ENCODE measurements at regions not wholly inside any gene's neighbourhood (a gene's known extent, or its start where the extent isn't known, plus 50 kb on each side); places are given as distances from the start of the nearest gene placed in this dataset.

DNA sequence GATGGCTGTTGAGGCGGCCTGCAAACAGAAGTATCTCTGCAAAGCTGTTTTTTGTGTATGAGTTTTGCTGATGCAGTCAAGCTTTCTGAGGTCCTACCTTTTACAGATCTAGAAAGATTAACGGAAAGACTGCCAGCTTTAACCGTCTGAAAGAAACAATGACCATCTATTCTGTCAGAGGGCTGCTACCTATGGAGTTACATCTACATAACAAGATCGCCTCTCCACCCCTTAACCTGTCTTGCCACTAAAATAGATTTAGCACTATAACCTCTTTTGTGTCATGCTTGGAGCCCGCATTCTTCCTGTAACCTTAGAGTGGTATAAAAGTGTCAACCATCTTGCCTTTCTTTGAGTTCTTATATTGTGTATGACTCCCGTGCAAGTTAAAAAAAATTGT is 291.2 kb downstream of the POM121L12 start:
- TF ChIP-seq YY1 (IDR thresholded peaks at IDR 0.05; ENCODE audit: insufficient read depth, insufficient read length) (no peak), ZNF274 (IDR thresholded peaks at IDR 0.05; ENCODE audit: low read depth, low read length) (no peak), SUZ12 (IDR thresholded peaks at IDR 0.05; ENCODE audit: extremely low read depth, insufficient read depth, insufficient read length) (no peak)
